K562 (cell line): ENCODE measurements at regions not wholly inside any gene's neighbourhood (a gene's known extent, or its start where the extent isn't known, plus 50 kb on each side); places are given as distances from the start of the nearest gene placed in this dataset.

Experiments
- ATAC-seq: fragments of 200-7000 bp; cut with Tn5 transposase; 3 replicates; pipeline ENCODE4 v1.9.1; 2020; ENCODE audit warnings: moderate library complexity
- BruUV-seq: library from RNA; stranded (reverse); fragments of 400-500 nt; replicated peaks from 2 replicates; lab custom pipeline; 2021; lab: Mats Ljungman, UMichigan
- CTCF ChIA-PET: fragments of 300-600 bp; formaldehyde crosslinking; extraction: SDS; loops from one replicate; lab custom pipeline; 2021; ENCODE audit warnings: low intra/inter-chr PET ratio; lab: Yijun Ruan, JAX
- POLR2A ChIA-PET: fragments of 300-600, 350-650 bp; sonication (Branson Sonifier 250); formaldehyde crosslinking; extraction: SDS; loops from one replicate; lab custom pipeline; 2021; ENCODE audit warnings: antibody characterized with exemption, inconsistent platforms; lab: Yijun Ruan, JAX
- DNase-seq, 4 experiments: peaks; one replicate each; pipeline versions ENCODE4 v3.0.0 to v3.0.0-alpha.2; 2011 to 2018; ENCODE audit warnings: low spot score in 3 of 4, mixed read lengths in 3 of 4; ENCODE audit errors: extremely low read depth in 1 of 4
- FAIRE-seq: peaks from 2 replicates; lab custom pipeline; 2011; peaks lifted over from hg19 to GRCh38; lab: Jason Lieb, UNC
- H2AFZ ChIP-seq: 2 replicates; pipeline ENCODE4 v1.6.0; 2011; ENCODE audit warnings: low read depth, low read length, control low read depth, inconsistent platforms
- H3K27ac ChIP-seq: fragments of 200-600 bp; 3 replicates; pipeline ENCODE4 v1.8.0; 2011; ENCODE audit warnings: low read depth, mild to moderate bottlenecking, control low read depth, inconsistent platforms, low read length, moderate library complexity, mixed read lengths; ENCODE audit errors: extremely low read depth
- H3K27me3 ChIP-seq, 2 experiments: fragments of 300-600 bp in 1 of 2; 2 replicates in 1 of 2; 3 replicates in 1 of 2; pipeline versions ENCODE4 v1.6.0 to v1.8.0; 2011; ENCODE audit warnings: inconsistent platforms in 2 of 2, low read length in 2 of 2, mild to moderate bottlenecking in 1 of 2, mixed read lengths in 1 of 2, moderate library complexity in 1 of 2; ENCODE audit not compliant: control insufficient read depth in 2 of 2, insufficient read depth in 2 of 2
- H3K36me3 ChIP-seq: fragments of 300-600 bp; 3 replicates; pipeline ENCODE4 v1.8.0; 2011; ENCODE audit warnings: mild to moderate bottlenecking, low read length, inconsistent platforms; ENCODE audit not compliant: control insufficient read depth, insufficient read depth
- H3K4me1 ChIP-seq, 2 experiments: fragments of 200-600 bp in 1 of 2; replicated peaks in 1 of 2; 2 replicates in 1 of 2; 3 replicates in 1 of 2; pipeline versions ENCODE4 v1.5.1 to v1.8.0; 2011; ENCODE audit warnings: inconsistent platforms in 2 of 2, low read length in 2 of 2, mild to moderate bottlenecking in 1 of 2, mixed read lengths in 1 of 2, moderate library complexity in 1 of 2; ENCODE audit not compliant: control insufficient read depth in 2 of 2, insufficient read depth in 2 of 2
- H3K4me2 ChIP-seq: 2 replicates; pipeline ENCODE4 v1.6.1; 2011; ENCODE audit warnings: low read length, control low read depth, inconsistent platforms, mixed read lengths; ENCODE audit not compliant: insufficient read depth
- H3K4me3 ChIP-seq: fragments of 200-600 bp; sonication (generic), shearing (Covaris generic); 2 replicates; pipeline ENCODE4 v1.5.1; 2016; ENCODE audit warnings: control low read depth, inconsistent platforms
- H3K79me2 ChIP-seq: fragments of 200-600 bp; 3 replicates; pipeline ENCODE4 v1.8.0; 2011; ENCODE audit warnings: low read length, inconsistent platforms; ENCODE audit not compliant: control insufficient read depth, insufficient read depth
- H3K9ac ChIP-seq, 2 experiments: 2 replicates each; pipeline versions ENCODE4 v1.6.0 to v1.6.1; 2011; ENCODE audit warnings: low read depth in 2 of 2, low read length in 2 of 2, control low read depth in 1 of 2, inconsistent platforms in 1 of 2, mild to moderate bottlenecking in 1 of 2, mixed read lengths in 1 of 2; ENCODE audit not compliant: insufficient read depth in 1 of 2
- H3K9me1 ChIP-seq: one replicate; pipeline ENCODE4 v1.6.0; 2011; ENCODE audit warnings: inconsistent platforms, mild to moderate bottlenecking, low read length, moderate library complexity; ENCODE audit not compliant: control insufficient read depth, insufficient read depth
- H3K9me3 ChIP-seq: replicated peaks from 2 replicates; pipeline ENCODE4 v1.5.1; 2011; ENCODE audit warnings: low read depth, low read length, inconsistent platforms; ENCODE audit not compliant: control insufficient read depth, insufficient read depth
- H4K20me1 ChIP-seq: replicated peaks from 2 replicates; pipeline ENCODE4 v1.6.1; 2011; ENCODE audit warnings: low read length, inconsistent platforms, mixed read lengths; ENCODE audit not compliant: control insufficient read depth, insufficient read depth
- CCAR2 ChIP-seq: fragments of 200-400 bp; formaldehyde crosslinking; IDR thresholded peaks from 2 replicates; pipeline ENCODE4 v1.6.1; 2017; ENCODE audit warnings: mild to moderate bottlenecking, low read depth, low read length
- HSF4 ChIP-seq: fragments of 250-450 bp; sonication (Bioruptor Pico); IDR thresholded peaks from 2 replicates; pipeline ENCODE4 v2.1.2; 2022; ENCODE audit warnings: mild to moderate bottlenecking, moderate library complexity, borderline replicate concordance
- MAFG ChIP-seq: fragments of 450-650 bp; conservative IDR thresholded peaks from 2 replicates; pipeline ENCODE4 v1.6.1; 2016; ENCODE audit warnings: missing genetic modification characterization, missing compliant biosample characterization
- MEF2A ChIP-seq: IDR thresholded peaks from 2 replicates; pipeline ENCODE4 v1.6.1; 2011; ENCODE audit warnings: low read depth, mild to moderate bottlenecking, low read length, moderate library complexity; ENCODE audit not compliant: control insufficient read depth
- MTA2 ChIP-seq: fragments of 450-650 bp; IDR thresholded peaks from 2 replicates; pipeline ENCODE4 v1.6.1; 2016; ENCODE audit warnings: low read depth
- PHF21A ChIP-seq: fragments of 450-650 bp; IDR thresholded peaks from 2 replicates; pipeline ENCODE4 v1.6.1; 2017; ENCODE audit warnings: low read depth, borderline replicate concordance
- PML ChIP-seq: IDR thresholded peaks from 2 replicates; pipeline ENCODE4 v1.6.1; 2012; ENCODE audit warnings: low read length, inconsistent platforms
- SNIP1 ChIP-seq: fragments of 450-650 bp; IDR thresholded peaks from 2 replicates; pipeline ENCODE4 v1.7.1; 2017; ENCODE audit warnings: low read depth, mild to moderate bottlenecking
- TCFL5 ChIP-seq: fragments of 250-450 bp; sonication (Bioruptor Pico); conservative IDR thresholded peaks from 2 replicates; pipeline ENCODE4 v1.6.1; 2021; ENCODE audit warnings: mild to moderate bottlenecking, moderate library complexity, matching md5 sums
- TSC22D4 ChIP-seq: fragments of 450-650 bp; IDR thresholded peaks from 2 replicates; pipeline ENCODE4 v1.6.1; 2016; ENCODE audit warnings: missing genetic modification characterization, missing biosample characterization, control low read depth
- ZNF384 ChIP-seq: IDR thresholded peaks from 2 replicates; pipeline ENCODE4 v1.6.1; 2012; ENCODE audit warnings: low read depth, low read length, improper control_type of control experiment
- WGBS: fragments of 100-300 bp; shearing (Covaris generic); methylation state at CpG from one replicate; pipeline ENCODE4 v1.1.6; 2016; ENCODE audit warnings: low coverage, mixed read lengths; ENCODE audit not compliant: insufficient coverage; ENCODE audit errors: missing lambda C conversion rate; 5-methylcytosine and 5-hydroxymethylcytosine counted together
- in situ Hi-C: fragments of 300-500 bp; cut with MboI; formaldehyde crosslinking; loops from 4 replicates; pipeline ENCODE4 v1.15.0; 2018; ENCODE audit warnings: inconsistent platforms, mixed read lengths
- intact Hi-C: fragments of 100-400 bp; cut with micrococcal nuclease; formaldehyde crosslinking; loops from 2 replicates; pipeline ENCODE4 v1.14.2; 2022
- TF ChIP-seq, protein P1 (sequence below): fragments of 250-450 bp; sonication (Bioruptor Pico); IDR thresholded peaks from 2 replicates; pipeline ENCODE4 v1.8.0; 2022; ENCODE audit warnings: inconsistent platforms
- TF ChIP-seq, protein P2 (sequence below): fragments of 250-450 bp; sonication (Bioruptor Pico); IDR thresholded peaks from 2 replicates; pipeline ENCODE4 v1.5.1; 2021; ENCODE audit warnings: mild to moderate bottlenecking

DNA sequence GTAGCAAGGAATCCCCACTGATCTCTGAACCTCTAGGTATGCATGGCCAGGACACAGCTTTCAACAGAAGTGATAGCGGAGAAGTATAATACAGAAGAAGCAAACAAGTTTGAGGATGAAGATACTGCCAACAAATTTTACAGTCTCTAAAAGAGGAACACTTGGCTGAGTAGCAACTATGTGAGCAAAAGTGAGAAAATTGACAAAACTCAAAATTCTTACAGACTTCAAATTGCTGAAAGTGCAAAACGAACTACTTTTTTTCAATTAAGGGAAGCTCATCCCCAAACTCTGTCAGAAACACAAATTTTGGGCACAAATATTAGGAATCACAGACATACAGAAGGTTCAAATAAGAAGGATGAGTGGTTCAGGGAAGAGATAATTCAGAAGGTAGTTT, 1324.6 kb downstream of the LRFN5 start:
- CTCF ChIA-PET = no interaction called here
- Histone ChIP-seq H3K27ac (no peak overlapping the region), H4K20me1 (no peaks in the 10 kb centered on the region), H3K36me3 (no peaks in the 10 kb centered on the region), H3K9me3 (no peaks in the 10 kb centered on the region), H3K4me2 (no peak overlapping the region), H3K79me2 (no peaks in the 10 kb centered on the region)
- WGBS = 0% methylated on average over 1 of the region's 2 CpGs
- no peak for ATAC-seq
- BruUV-seq = no TSS peak
- no peak for TF ChIP-seq MTA2
- TF ChIP-seq MEF2A = no peak
- no peak for TF ChIP-seq TCFL5
- no peak for TF ChIP-seq HSF4 (CRISPR knock-in tag)
- TF ChIP-seq MAFG (tag) = no peak
- TF ChIP-seq, protein P1, sequence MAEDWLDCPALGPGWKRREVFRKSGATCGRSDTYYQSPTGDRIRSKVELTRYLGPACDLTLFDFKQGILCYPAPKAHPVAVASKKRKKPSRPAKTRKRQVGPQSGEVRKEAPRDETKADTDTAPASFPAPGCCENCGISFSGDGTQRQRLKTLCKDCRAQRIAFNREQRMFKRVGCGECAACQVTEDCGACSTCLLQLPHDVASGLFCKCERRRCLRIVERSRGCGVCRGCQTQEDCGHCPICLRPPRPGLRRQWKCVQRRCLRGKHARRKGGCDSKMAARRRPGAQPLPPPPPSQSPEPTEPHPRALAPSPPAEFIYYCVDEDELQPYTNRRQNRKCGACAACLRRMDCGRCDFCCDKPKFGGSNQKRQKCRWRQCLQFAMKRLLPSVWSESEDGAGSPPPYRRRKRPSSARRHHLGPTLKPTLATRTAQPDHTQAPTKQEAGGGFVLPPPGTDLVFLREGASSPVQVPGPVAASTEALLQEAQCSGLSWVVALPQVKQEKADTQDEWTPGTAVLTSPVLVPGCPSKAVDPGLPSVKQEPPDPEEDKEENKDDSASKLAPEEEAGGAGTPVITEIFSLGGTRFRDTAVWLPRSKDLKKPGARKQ (CRISPR knock-in tag) = no peak
- TF ChIP-seq TSC22D4 (tag) = no peak
- no peak for TF ChIP-seq PML
- TF ChIP-seq, protein P2, sequence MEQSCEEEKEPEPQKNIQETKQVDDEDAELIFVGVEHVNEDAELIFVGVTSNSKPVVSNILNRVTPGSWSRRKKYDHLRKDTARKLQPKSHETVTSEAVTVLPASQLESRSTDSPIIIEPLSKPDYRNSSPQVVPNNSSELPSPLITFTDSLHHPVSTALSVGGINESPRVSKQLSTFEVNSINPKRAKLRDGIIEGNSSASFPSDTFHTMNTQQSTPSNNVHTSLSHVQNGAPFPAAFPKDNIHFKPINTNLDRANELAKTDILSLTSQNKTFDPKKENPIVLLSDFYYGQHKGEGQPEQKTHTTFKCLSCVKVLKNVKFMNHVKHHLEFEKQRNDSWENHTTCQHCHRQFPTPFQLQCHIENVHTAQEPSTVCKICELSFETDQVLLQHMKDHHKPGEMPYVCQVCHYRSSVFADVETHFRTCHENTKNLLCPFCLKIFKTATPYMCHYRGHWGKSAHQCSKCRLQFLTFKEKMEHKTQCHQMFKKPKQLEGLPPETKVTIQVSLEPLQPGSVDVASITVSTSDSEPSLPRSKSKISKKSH (CRISPR knock-in tag) = no peak
- no peak for TF ChIP-seq PHF21A
- no peak for TF ChIP-seq ZNF384
- no peak for TF ChIP-seq SNIP1
- TF ChIP-seq CCAR2 = no peak
- TF ChIP-seq, all 486 proteins: peak for 0
- Histone ChIP-seq H3K9me1 (no peaks in the 10 kb centered on the region), H3K4me1 (no peaks in the 10 kb centered on the region), H3K9ac (no peak overlapping the region), H3K4me3 (no peak overlapping the region), H3K27me3 (no peaks in the 10 kb centered on the region), H2AFZ (no peak overlapping the region)
- FAIRE-seq (no peak), DNase-seq (no peak)
- in situ Hi-C loops = no loop called here
- intact Hi-C loops = no loop called here
- POLR2A ChIA-PET = no interaction called here
